ENCODE measurements at regions not wholly inside any gene's neighbourhood (a gene's known extent, or its start where the extent isn't known, plus 50 kb on each side); places are given as distances from the start of the nearest gene placed in this dataset.
"Not testable (repeated sequence)": the region's sequence is repeated elsewhere in the genome, so short reads cannot be mapped to it uniquely, and the experiment has no call there.

DNA sequence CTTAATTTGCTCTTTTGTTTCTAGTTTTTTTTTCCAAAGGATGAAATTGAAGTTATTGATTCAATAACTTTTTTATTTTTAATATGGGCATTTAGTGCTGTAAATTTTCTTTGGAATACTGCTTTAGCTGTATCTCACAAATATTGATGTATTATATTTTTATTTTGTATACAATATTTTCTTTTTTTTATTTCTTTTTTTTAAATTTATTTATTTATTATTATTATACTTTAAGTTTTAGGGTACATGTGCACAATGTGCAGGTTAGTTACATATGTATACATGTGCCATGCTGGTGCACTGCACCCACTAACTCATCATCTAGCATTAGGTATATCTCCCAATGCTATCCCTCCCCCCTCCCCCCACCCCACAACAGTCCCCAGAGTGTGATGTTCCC lies 823.7 kb downstream of the KCTD16 start:
- TF ChIP-seq, protein P1, sequence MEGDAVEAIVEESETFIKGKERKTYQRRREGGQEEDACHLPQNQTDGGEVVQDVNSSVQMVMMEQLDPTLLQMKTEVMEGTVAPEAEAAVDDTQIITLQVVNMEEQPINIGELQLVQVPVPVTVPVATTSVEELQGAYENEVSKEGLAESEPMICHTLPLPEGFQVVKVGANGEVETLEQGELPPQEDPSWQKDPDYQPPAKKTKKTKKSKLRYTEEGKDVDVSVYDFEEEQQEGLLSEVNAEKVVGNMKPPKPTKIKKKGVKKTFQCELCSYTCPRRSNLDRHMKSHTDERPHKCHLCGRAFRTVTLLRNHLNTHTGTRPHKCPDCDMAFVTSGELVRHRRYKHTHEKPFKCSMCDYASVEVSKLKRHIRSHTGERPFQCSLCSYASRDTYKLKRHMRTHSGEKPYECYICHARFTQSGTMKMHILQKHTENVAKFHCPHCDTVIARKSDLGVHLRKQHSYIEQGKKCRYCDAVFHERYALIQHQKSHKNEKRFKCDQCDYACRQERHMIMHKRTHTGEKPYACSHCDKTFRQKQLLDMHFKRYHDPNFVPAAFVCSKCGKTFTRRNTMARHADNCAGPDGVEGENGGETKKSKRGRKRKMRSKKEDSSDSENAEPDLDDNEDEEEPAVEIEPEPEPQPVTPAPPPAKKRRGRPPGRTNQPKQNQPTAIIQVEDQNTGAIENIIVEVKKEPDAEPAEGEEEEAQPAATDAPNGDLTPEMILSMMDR (IDR thresholded peaks at IDR 0.05) = not testable (repeated sequence)
- TF ChIP-seq POLR2A (IDR thresholded peaks at IDR 0.05) = not testable (repeated sequence)

Data from vagina (tissue), 2 donors.